NCI-H2227 (cell line): ENCODE measurements at regions not wholly inside any gene's neighbourhood (a gene's known extent, or its start where the extent isn't known, plus 50 kb on each side); places are given as distances from the start of the nearest gene placed in this dataset.
"Not testable (repeated sequence)": the region's sequence is repeated elsewhere in the genome, so short reads cannot be mapped to it uniquely, and the experiment has no call there.

Experiments
- DNase-seq: peaks from one replicate; lab custom pipeline; 2025; ENCODE audit not compliant: unreplicated experiment; lab: John Stamatoyannopoulos, UW

GRCh38 chr12:86647800-86648199 is 391.6 kb upstream of the MGAT4C start:
- no peak for DNase-seq

GRCh38 chr12:86634456-86635410 is 378.5 kb upstream of the MGAT4C start:
- DNase-seq = no peak

- DNase-seq = no peak
Measured at GRCh38 chr12:86627001-86627400, 370.8 kb upstream of the MGAT4C start.

- no peak for DNase-seq
Measured at GRCh38 chr12:86623267-86623666, 367.1 kb upstream of the MGAT4C start.

DNA sequence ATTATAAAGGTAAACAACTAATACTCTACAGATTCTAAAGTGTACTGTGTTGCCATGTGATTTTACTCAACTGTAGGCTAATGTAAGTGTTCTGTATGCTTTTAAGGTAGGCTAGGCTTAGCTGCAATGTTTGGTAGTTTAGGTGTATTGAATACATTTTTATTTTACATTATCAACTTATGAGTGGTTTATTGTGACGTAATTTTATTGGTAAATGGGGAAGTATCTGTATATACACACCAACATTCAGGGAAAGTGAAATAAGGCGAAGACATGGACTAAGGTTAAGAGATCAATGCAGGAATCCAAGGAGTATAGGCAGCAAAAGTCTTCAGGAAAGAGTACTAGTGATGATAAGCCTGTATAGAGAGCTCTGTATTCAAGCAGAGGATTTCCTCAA is 365.8 kb upstream of the MGAT4C start:
- DNase-seq = no peak

GRCh38 chr12:86613311-86613710 is 357.1 kb upstream of the MGAT4C start:
- no peak for DNase-seq

GRCh38 chr12:86608638-86609037 is 352.4 kb upstream of the MGAT4C start:
- no peak for DNase-seq

DNA sequence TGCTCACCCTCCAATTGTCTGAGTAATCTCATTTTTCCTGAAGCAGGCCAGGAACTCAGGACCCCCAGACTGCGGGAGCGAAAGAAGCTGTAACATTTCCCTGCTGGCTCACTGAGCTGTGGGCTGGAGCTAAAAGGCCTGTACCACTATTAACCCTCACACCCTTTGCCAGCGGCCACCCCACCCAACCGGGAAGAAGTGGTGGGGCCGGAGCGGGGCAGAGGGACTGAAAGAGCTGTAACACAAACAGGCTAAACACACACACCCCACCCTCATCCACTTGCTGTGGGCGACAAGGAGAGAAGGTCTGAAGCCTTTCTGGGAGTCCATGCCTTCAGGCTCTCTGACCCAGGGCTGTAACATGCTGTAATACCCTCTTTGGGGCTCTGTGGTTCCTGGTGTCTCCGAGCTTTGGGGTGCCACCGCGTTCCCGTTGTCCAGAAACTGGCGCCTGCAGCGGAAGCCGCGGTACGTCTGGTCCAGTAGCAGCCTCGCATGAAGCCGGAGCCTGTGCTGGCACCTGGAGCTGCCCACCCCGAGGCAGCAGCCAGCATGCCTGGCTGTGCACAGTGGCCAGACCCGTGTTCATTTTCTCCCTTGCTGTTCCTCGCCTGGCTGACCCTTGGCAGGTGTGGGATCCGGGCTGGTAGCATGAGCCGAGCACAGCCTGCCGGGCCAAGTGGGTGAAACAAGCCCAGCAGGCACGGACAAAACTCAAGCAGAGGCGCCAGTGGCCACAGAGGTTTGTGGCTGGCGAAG is 345.5 kb upstream of the MGAT4C start:
- no peak for DNase-seq

DNA sequence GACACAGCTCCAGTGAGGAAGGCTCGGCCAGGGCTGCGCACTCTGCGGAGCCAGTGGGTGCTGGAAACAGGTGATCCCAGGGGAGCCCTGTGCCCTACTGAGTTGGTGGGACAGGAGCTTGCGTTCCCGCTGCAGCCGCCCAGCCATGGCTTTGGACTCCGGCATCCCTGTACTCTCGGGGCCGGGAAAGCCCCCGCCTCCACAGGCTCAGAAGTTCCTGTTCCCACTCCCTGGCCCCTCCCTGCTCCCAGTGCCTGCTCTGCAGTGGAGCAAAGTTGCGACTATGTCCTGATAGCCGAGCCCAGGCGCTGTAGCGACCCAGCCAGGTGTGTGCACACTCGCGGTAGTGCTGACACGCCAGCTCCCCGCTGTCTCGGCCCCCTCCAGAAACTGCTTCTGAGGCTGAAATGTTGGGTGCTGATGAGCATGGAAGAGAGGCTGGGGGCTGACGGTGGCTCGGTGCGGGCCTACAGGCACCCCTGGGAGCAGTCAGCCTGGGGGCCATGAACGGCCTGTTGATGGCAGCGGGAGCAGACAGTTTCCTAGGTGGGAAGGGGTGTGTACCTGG is 344.6 kb upstream of the MGAT4C start:
- DNase-seq = no peak

DNA sequence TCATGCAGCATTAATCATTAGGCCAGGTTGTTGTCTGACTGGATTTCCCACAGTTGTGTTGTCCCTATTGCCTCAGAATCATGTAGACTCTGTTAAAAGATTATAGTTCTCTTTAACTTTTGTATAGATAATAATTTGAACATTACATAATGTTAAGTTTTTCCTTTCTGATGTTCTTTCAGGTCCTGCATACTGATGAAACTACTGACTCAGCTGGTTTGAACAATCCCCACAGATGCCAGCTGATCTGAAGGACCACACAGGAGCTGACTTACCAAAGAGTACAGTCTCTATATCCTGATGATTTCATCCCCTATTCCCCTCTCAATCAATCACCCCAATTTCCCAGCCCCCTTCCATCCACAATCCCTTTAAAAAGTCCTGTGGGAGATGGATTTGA is 341.2 kb upstream of the MGAT4C start:
- DNase-seq = no peak

- DNase-seq = no peak
Measured at GRCh38 chr12:86590296-86590695, 334.1 kb upstream of the MGAT4C start.

GRCh38 chr12:86574143-86574542 is 318.0 kb upstream of the MGAT4C start:
- no peak for DNase-seq

DNA sequence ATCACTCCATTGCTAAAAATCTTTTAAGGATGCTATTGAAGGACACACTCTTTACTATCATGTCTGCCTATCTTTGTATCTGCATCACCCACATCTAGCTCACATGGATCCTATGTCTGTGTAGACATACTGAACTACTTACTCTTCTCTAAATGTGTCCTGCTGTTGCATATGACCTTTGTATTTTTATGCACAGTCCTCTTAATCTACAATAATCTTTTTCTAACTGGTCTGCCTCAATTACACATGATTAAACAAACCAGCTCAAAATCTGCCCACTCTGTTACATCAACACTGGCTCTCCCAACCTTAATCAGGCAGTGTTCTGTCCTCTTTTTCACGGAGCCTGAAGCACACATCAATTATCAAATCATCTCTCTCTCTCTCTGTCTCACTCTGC is 316.3 kb upstream of the MGAT4C start:
- DNase-seq = no peak

- DNase-seq = no peak
Measured at GRCh38 chr12:86565038-86565437, 308.8 kb upstream of the MGAT4C start.

DNA sequence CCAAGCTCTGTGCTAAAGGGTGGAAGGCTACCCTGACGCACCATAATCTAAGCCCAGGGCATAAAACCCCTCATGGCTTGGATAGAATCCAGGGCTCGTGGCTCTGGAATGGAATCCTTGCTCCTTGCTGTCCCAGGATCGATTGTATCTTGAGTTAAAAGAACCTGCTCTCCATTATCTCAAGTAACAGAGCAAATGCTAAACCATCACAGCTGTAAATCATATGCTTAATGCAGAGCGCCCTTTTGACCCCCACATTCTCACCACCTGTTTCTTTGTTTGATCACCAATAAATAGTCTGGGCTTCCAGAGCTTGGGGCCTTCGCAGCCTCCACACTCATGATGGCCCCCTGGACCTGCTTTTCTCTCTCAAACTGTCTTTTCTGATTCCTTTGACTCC is 299.3 kb upstream of the MGAT4C start:
- DNase-seq = not testable (repeated sequence)

GRCh38 chr12:86551146-86551571 is 295.0 kb upstream of the MGAT4C start:
- DNase-seq = no peak

DNA sequence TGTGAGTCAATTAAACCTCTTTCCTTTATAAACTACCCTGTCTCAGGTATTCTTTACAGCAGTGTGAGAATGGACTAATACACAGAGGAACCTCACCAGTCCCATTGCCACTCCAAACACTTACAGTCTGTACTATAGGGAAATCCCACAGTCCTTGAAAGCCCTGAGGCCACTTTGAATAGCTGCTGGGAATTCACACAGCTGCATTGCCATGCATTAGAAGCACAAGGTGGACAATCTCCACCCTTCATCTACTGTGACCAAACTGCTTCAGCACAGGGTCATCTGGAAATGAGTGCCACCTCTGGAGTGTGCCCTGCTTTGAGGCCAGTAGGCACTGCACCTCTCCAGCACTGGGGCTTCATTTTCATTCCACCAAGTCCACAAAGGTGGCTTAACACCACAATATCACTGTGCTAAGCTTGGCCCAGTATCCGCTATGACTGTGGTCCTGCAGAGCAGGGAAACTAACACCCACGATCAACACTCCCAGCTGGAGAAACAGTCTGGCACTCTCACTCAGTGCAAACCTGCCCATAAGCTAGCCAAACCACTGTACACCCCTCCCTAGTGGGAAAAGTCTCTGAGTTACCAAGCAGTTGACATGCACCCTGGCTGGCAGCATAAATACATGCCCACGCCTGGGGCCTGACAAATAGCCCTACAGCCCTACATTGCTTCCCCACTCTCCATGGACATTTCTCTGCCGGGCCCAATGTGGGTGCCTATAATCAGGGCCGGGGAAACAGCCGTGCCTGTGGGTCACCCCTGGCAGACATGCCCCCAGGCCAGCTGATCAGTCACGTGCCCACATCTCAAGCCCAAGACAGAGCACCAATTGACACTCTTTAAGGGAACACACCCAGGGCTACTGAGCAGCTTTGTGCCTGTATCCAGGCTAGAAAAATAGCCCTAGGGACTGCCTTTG is 294.3 kb upstream of the MGAT4C start:
- no peak for DNase-seq

DNA sequence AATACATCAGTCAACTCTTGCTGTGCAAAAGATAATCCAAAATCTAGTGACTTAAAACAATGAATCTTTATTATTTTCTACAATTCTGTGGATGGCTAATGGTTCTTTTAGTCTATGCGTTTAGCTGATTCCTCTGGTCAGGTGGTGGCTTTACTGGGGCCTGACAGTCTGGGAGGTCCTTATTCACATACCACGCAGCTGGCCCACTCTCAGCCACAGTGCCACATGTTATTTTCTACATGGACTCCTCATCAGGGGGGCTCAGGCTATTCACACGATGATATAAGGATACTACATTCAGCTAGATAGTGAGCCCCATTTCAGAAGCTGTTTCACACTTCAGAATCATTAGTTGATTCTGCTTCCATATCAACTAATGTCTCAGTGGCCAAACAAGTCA is 287.5 kb upstream of the MGAT4C start:
- no peak for DNase-seq

- DNase-seq = no peak
Measured at GRCh38 chr12:86530996-86531655, 274.9 kb upstream of the MGAT4C start.

GRCh38 chr12:86526060-86526595 is 269.9 kb upstream of the MGAT4C start:
- no peak for DNase-seq
